H9 (cell line): ENCODE measurements at regions not wholly inside any gene's neighbourhood (a gene's known extent, or its start where the extent isn't known, plus 50 kb on each side); places are given as distances from the start of the nearest gene placed in this dataset.

Experiments
- DNase-seq: peaks from one replicate; pipeline ENCODE4 v3.0.0-alpha.2; 2017
- H2AFZ ChIP-seq: one replicate; pipeline ENCODE4 v1.6.1; 2013; ENCODE audit warnings: mild to moderate bottlenecking, low read length, control low read depth, moderate library complexity
- H2AK5ac ChIP-seq: 2 replicates; pipeline ENCODE4 v1.6.1; 2013; ENCODE audit warnings: low read length, control low read depth, mixed read lengths; ENCODE audit not compliant: insufficient read length
- H2BK120ac ChIP-seq: one replicate; pipeline ENCODE4 v1.6.1; 2013; ENCODE audit warnings: low read depth, mild to moderate bottlenecking, low read length, control low read depth, inconsistent platforms; ENCODE audit not compliant: poor library complexity, severe bottlenecking
- H2BK12ac ChIP-seq: 2 replicates; pipeline ENCODE4 v1.6.1; 2013; ENCODE audit warnings: low read length, control low read depth, mixed read lengths, low read depth; ENCODE audit not compliant: insufficient read length
- H2BK15ac ChIP-seq: 2 replicates; pipeline ENCODE4 v1.6.1; 2013; ENCODE audit warnings: low read depth, low read length, control low read depth
- H2BK20ac ChIP-seq: one replicate; pipeline ENCODE4 v1.6.1; 2013; ENCODE audit warnings: low read depth, mild to moderate bottlenecking, low read length, control low read depth, inconsistent platforms; ENCODE audit not compliant: poor library complexity, severe bottlenecking
- H2BK5ac ChIP-seq: 2 replicates; pipeline ENCODE4 v1.6.1; 2013; ENCODE audit warnings: low read length, control low read depth, mixed read lengths; ENCODE audit not compliant: insufficient read length
- H3K14ac ChIP-seq: 2 replicates; pipeline ENCODE4 v1.6.1; 2013; ENCODE audit warnings: low read length, control low read depth; ENCODE audit not compliant: insufficient read depth
- H3K18ac ChIP-seq: 2 replicates; pipeline ENCODE4 v1.6.1; 2013; ENCODE audit warnings: low read depth, mild to moderate bottlenecking, mixed read lengths, low read length, control low read depth; ENCODE audit not compliant: insufficient read length
- H3K23ac ChIP-seq: 2 replicates; pipeline ENCODE4 v1.6.1; 2013; ENCODE audit warnings: low read length, control low read depth, mixed read lengths, low read depth; ENCODE audit not compliant: insufficient read length
- H3K23me2 ChIP-seq: 2 replicates; pipeline ENCODE4 v1.6.1; 2013; ENCODE audit warnings: low read depth, mild to moderate bottlenecking, mixed read lengths, low read length, control low read depth; ENCODE audit not compliant: insufficient read length, poor library complexity, severe bottlenecking
- H3K27ac ChIP-seq: 2 replicates; pipeline ENCODE4 v1.5.1; 2013; ENCODE audit warnings: low read length, control low read depth, mixed read lengths, low read depth; ENCODE audit not compliant: insufficient read length
- H3K27me3 ChIP-seq: 2 replicates; pipeline ENCODE4 v1.6.1; 2013; ENCODE audit warnings: low read length, control low read depth, inconsistent platforms; ENCODE audit not compliant: insufficient read depth
- H3K4ac ChIP-seq: 2 replicates; pipeline ENCODE4 v1.6.1; 2013; ENCODE audit warnings: low read depth, mild to moderate bottlenecking, control low read depth, inconsistent platforms, low read length, moderate library complexity
- H3K4me1 ChIP-seq: 2 replicates; pipeline ENCODE4 v1.6.1; 2013; ENCODE audit warnings: low read length, control low read depth, inconsistent platforms; ENCODE audit not compliant: insufficient read depth
- H3K4me2 ChIP-seq: 2 replicates; pipeline ENCODE4 v1.6.1; 2013; ENCODE audit warnings: low read length, control low read depth, mixed read lengths; ENCODE audit not compliant: insufficient read length, insufficient read depth
- H3K56ac ChIP-seq: 2 replicates; pipeline ENCODE4 v1.6.1; 2013; ENCODE audit warnings: low read depth, mild to moderate bottlenecking, mixed read lengths, low read length, control low read depth; ENCODE audit not compliant: insufficient read length
- H3K79me1 ChIP-seq: 2 replicates; pipeline ENCODE4 v1.6.1; 2013; ENCODE audit warnings: low read depth, mild to moderate bottlenecking, moderate library complexity, low read length, control low read depth, inconsistent platforms; ENCODE audit not compliant: insufficient read depth, poor library complexity, severe bottlenecking
- H3K79me2 ChIP-seq: 2 replicates; pipeline ENCODE4 v1.6.1; 2013; ENCODE audit warnings: low read length, control low read depth, inconsistent platforms; ENCODE audit not compliant: insufficient read depth
- H3K9ac ChIP-seq: 2 replicates; pipeline ENCODE4 v1.6.1; 2013; ENCODE audit warnings: low read length, control low read depth, mixed read lengths; ENCODE audit not compliant: insufficient read length; ENCODE audit errors: extremely low read depth
- H3K9me3 ChIP-seq: one replicate; pipeline ENCODE4 v1.6.1; 2013; ENCODE audit warnings: low read depth, low read length, inconsistent platforms; ENCODE audit not compliant: control insufficient read depth
- H3T11ph ChIP-seq: one replicate; pipeline ENCODE4 v1.6.1; 2013; ENCODE audit warnings: mild to moderate bottlenecking, low read length, control low read depth, inconsistent platforms
- H4K20me1 ChIP-seq: one replicate; pipeline ENCODE4 v1.6.1; 2013; ENCODE audit not compliant: control insufficient read depth, insufficient read length, insufficient read depth
- H4K5ac ChIP-seq: 2 replicates; pipeline ENCODE4 v1.6.1; 2013; ENCODE audit warnings: low read depth, mild to moderate bottlenecking, mixed read lengths, low read length, control low read depth; ENCODE audit not compliant: insufficient read length
- H4K8ac ChIP-seq: replicated peaks from 2 replicates; pipeline ENCODE4 v1.6.1; 2013; ENCODE audit warnings: low read length, control low read depth, mixed read lengths, low read depth; ENCODE audit not compliant: insufficient read length
- H4K91ac ChIP-seq: 2 replicates; pipeline ENCODE4 v1.6.1; 2013; ENCODE audit warnings: low read depth, mild to moderate bottlenecking, moderate library complexity, mixed read lengths, low read length, control low read depth; ENCODE audit not compliant: insufficient read length
- H3K27ac Mint-ChIP-seq, 3 experiments: 2 replicates in 2 of 3; 3 replicates in 1 of 3; pipeline ENCODE4 v1.8.0; 2020 to 2021; ENCODE audit warnings: mixed read lengths in 3 of 3, mild to moderate bottlenecking in 1 of 3, moderate library complexity in 1 of 3
- H3K27me3 Mint-ChIP-seq: 2 replicates; pipeline ENCODE4 v1.8.0; 2021; ENCODE audit warnings: low read depth, mild to moderate bottlenecking, moderate library complexity, mixed read lengths
- H3K36me3 Mint-ChIP-seq, 3 experiments: 2 replicates in 2 of 3; 3 replicates in 1 of 3; pipeline ENCODE4 v1.8.0; 2020 to 2021; ENCODE audit warnings: low read depth in 3 of 3, mixed read lengths in 3 of 3; ENCODE audit not compliant: insufficient read depth in 1 of 3
- H3K4me1 Mint-ChIP-seq, 2 experiments: 2 replicates each; pipeline ENCODE4 v1.8.0; 2020; ENCODE audit warnings: mixed read lengths in 2 of 2
- H3K4me3 Mint-ChIP-seq, 2 experiments: 2 replicates in 1 of 2; 3 replicates in 1 of 2; pipeline ENCODE4 v1.8.0; 2020 to 2021; ENCODE audit warnings: mild to moderate bottlenecking in 2 of 2, mixed read lengths in 2 of 2, moderate library complexity in 1 of 2
- H3K9me3 Mint-ChIP-seq, 2 experiments: 2 replicates in 1 of 2; 3 replicates in 1 of 2; pipeline ENCODE4 v1.8.0; 2020; ENCODE audit warnings: mild to moderate bottlenecking in 2 of 2, mixed read lengths in 2 of 2, moderate library complexity in 1 of 2
- WGBS: extraction: QIAGEN DNeasy Blood & Tissue Kit; methylation state at CpG from one replicate; pipeline ENCODE4 v1.1.7; 2013; ENCODE audit warnings: missing lambda C conversion rate, low lambda C conversion rate, mixed read lengths; ENCODE audit not compliant: insufficient read length; ENCODE audit errors: extremely low coverage; 5-methylcytosine and 5-hydroxymethylcytosine counted together
- TF ChIP-seq, protein P1 (sequence below): fragments of 200-600 bp; sonication (generic); conservative IDR thresholded peaks from 3 replicates; pipeline ENCODE4 v1.8.0; 2021; ENCODE audit warnings: antibody characterized with exemption, mild to moderate bottlenecking

DNA sequence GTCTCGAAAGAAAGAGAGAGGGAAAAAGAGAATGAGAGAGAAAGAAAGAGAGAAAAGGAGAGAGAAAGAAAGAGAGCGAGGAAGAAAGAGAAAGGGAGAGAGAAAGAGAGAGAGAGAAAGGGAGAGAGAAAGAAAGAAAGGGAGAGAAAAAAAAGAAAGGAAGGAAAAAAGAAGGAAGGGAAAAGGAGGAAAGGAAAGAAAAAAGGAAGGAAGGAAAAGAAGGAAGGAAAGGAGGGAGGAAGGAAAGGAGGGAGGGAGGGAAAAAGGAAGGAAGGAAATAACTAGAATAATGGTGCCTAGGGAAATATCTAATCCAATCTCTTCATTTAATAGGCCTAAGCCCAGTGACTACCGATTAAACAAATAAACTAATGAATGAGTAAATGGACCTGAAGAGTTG, 85.4 kb upstream of the LYZL1 start:
- no peak for DNase-seq
- no CpG with 5 or more reads among the region's 3 CpGs for WGBS
- H3K27ac Mint-ChIP-seq, result no peak overlapping the region
- Histone ChIP-seq H3K18ac (peak overlapping the region; percentile 58), H3K9ac (no peak overlapping the region), H3K79me2 (no peaks in the 10 kb centered on the region), H2BK12ac (peak overlapping the region; percentile 80), H3K4me1 (peaks cover 10% of the 10 kb centered on the region; the same call in 1 of the 2 replicates), H2BK15ac (no peak overlapping the region), H2BK120ac (no peak overlapping the region), H3K9me3 (no peaks in the 10 kb centered on the region), H3K27me3 (no peaks in the 10 kb centered on the region), H2AK5ac (no peak overlapping the region), H3K4me2 (no peak overlapping the region), H4K20me1 (no peaks in the 10 kb centered on the region), H3K79me1 (no peaks in the 10 kb centered on the region), H4K91ac (no peak overlapping the region), H3K27ac (no peak overlapping the region), H3K14ac (no peak overlapping the region), H3K23me2 (no peaks in the 10 kb centered on the region), H4K8ac (no peak overlapping the region), H3K4ac (no peak overlapping the region), H2BK5ac (no peak overlapping the region), H2BK20ac (no peak overlapping the region), H3K56ac (no peak overlapping the region), H2AFZ (no peak overlapping the region), H4K5ac (no peak overlapping the region), H3K23ac (no peak overlapping the region), H3T11ph (no peak overlapping the region)
- peaks cover 3% of the 10 kb centered on the region; the same call in 1 of the 2 replicates for H3K27me3 Mint-ChIP-seq
- TF ChIP-seq, protein P1, sequence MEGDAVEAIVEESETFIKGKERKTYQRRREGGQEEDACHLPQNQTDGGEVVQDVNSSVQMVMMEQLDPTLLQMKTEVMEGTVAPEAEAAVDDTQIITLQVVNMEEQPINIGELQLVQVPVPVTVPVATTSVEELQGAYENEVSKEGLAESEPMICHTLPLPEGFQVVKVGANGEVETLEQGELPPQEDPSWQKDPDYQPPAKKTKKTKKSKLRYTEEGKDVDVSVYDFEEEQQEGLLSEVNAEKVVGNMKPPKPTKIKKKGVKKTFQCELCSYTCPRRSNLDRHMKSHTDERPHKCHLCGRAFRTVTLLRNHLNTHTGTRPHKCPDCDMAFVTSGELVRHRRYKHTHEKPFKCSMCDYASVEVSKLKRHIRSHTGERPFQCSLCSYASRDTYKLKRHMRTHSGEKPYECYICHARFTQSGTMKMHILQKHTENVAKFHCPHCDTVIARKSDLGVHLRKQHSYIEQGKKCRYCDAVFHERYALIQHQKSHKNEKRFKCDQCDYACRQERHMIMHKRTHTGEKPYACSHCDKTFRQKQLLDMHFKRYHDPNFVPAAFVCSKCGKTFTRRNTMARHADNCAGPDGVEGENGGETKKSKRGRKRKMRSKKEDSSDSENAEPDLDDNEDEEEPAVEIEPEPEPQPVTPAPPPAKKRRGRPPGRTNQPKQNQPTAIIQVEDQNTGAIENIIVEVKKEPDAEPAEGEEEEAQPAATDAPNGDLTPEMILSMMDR, result no peak
- peaks cover 31 to 32% of the 10 kb centered on the region in 2 experiments for H3K4me1 Mint-ChIP-seq
- H3K36me3 Mint-ChIP-seq, result no peaks in the 10 kb centered on the region
- H3K4me3 Mint-ChIP-seq, result no peak overlapping the region
- H3K9me3 Mint-ChIP-seq, result no peaks in the 10 kb centered on the region
